OCI-LY1 (cell line): ENCODE measurements at regions not wholly inside any gene's neighbourhood (a gene's known extent, or its start where the extent isn't known, plus 50 kb on each side); places are given as distances from the start of the nearest gene placed in this dataset.

ENCODE experiments used
- CTCF ChIP-seq: fragments of 200-600 bp; sonication (generic), shearing (Covaris generic); IDR thresholded peaks from 2 replicates; pipeline ENCODE4 v1.5.1; 2017; ENCODE audit warnings: mild to moderate bottlenecking, antibody characterized with exemption, low read length, moderate library complexity, mixed read lengths
- EZH2 ChIP-seq: fragments of 200-600 bp; sonication (generic), shearing (Covaris generic); IDR thresholded peaks from 2 replicates; pipeline ENCODE4 v1.8.0; 2017; ENCODE audit warnings: borderline replicate concordance, mixed run types, mild to moderate bottlenecking, antibody characterized with exemption, low read length, moderate library complexity, mixed read lengths

- TF ChIP-seq CTCF (no peak), EZH2 (no peak)
Observed at GRCh38 chr9:126106404-126106803, 220.2 kb upstream of the MVB12B start.
